CD1c-positive myeloid dendritic cell (primary cell): ENCODE measurements at regions not wholly inside any gene's neighbourhood (a gene's known extent, or its start where the extent isn't known, plus 50 kb on each side); places are given as distances from the start of the nearest gene placed in this dataset.
A peak's percentile ranks its signal among the peaks of the same experiment; 100 is the strongest.

Source experiments
- DNase-seq: peaks from one replicate; pipeline ENCODE4 v3.0.0-alpha.2; 2016; ENCODE audit errors: extremely low spot score

- no peak for DNase-seq
Observed at GRCh38 chr9:82212885-82213284, 224.3 kb downstream of the SPATA31D1 start.

- no peak for DNase-seq
Observed at GRCh38 chr9:82216435-82216834, 227.9 kb downstream of the SPATA31D1 start.

GRCh38 chr9:82223442-82223841 lies 234.9 kb downstream of the SPATA31D1 start:
- DNase-seq, result no peak

- no peak for DNase-seq
Observed at GRCh38 chr9:82231411-82231810, 242.8 kb downstream of the SPATA31D1 start.

- DNase-seq, result peak; percentile 5
Observed at GRCh38 chr9:82234160-82234943, 245.8 kb downstream of the SPATA31D1 start.

- no peak for DNase-seq
Observed at GRCh38 chr9:82242285-82242963, 253.9 kb downstream of the SPATA31D1 start.

- peak; percentile 75 for DNase-seq
Observed at GRCh38 chr9:82247318-82247717, 258.7 kb downstream of the SPATA31D1 start.

GRCh38 chr9:82252116-82252515 lies 263.5 kb downstream of the SPATA31D1 start:
- DNase-seq, result no peak

GRCh38 chr9:82254646-82255367 lies 266.2 kb downstream of the SPATA31D1 start:
- no peak for DNase-seq

- DNase-seq, result no peak
Observed at GRCh38 chr9:82255481-82256176, 267.1 kb downstream of the SPATA31D1 start.

- no peak for DNase-seq
Observed at GRCh38 chr9:82260691-82261090, 272.1 kb downstream of the SPATA31D1 start.

- no peak for DNase-seq
Observed at GRCh38 chr9:82263619-82264018, 275.0 kb downstream of the SPATA31D1 start.

GRCh38 chr9:82271106-82271561 lies 282.6 kb downstream of the SPATA31D1 start:
- DNase-seq, result no peak

- DNase-seq, result no peak
Observed at GRCh38 chr9:82273121-82273520, 284.5 kb downstream of the SPATA31D1 start.

GRCh38 chr9:82275258-82275927 lies 286.8 kb downstream of the SPATA31D1 start:
- no peak for DNase-seq

- DNase-seq, result no peak
Observed at GRCh38 chr9:82281066-82281465, 292.5 kb downstream of the SPATA31D1 start.

GRCh38 chr9:82284758-82285157 lies 296.2 kb downstream of the SPATA31D1 start:
- DNase-seq, result no peak

GRCh38 chr9:82295181-82295580 lies 306.6 kb downstream of the SPATA31D1 start:
- no peak for DNase-seq

GRCh38 chr9:82299870-82300269 lies 311.3 kb downstream of the SPATA31D1 start:
- no peak for DNase-seq

GRCh38 chr9:82302968-82303655 lies 314.5 kb downstream of the SPATA31D1 start:
- DNase-seq, result no peak

- no peak for DNase-seq
Observed at GRCh38 chr9:82308836-82309235, 320.3 kb downstream of the SPATA31D1 start.
